AG09309 (cell line): ENCODE measurements at regions not wholly inside any gene's neighbourhood (a gene's known extent, or its start where the extent isn't known, plus 50 kb on each side); places are given as distances from the start of the nearest gene placed in this dataset.

Experiments
- DNase-seq: peaks from one replicate; pipeline ENCODE4 v3.0.0-alpha.2; 2010; ENCODE audit warnings: low read depth
- H3K4me3 ChIP-seq: 2 replicates; pipeline ENCODE4 v1.5.1; 2011; ENCODE audit warnings: mild to moderate bottlenecking, low read depth, low read length, moderate library complexity; ENCODE audit not compliant: control insufficient read depth
- CTCF ChIP-seq: IDR thresholded peaks from 2 replicates; pipeline ENCODE4 v1.5.1; 2011; ENCODE audit warnings: mild to moderate bottlenecking, low read depth, low read length, inconsistent platforms; ENCODE audit not compliant: insufficient read depth, control insufficient read depth; ENCODE audit errors: missing control alignments

- no peak for TF ChIP-seq CTCF
- no peak for DNase-seq
- no peak overlapping the region for H3K4me3 ChIP-seq
These were observed 177.6 kb upstream of the LMNTD1 start for GRCh38 chr12:25730489-25731349.

- no peak for TF ChIP-seq CTCF
- no peak overlapping the region for H3K4me3 ChIP-seq
- DNase-seq: no peak
These were observed 180.5 kb upstream of the LMNTD1 start for GRCh38 chr12:25733541-25733940.

- DNase-seq: no peak
- no peak overlapping the region for H3K4me3 ChIP-seq
- TF ChIP-seq CTCF: no peak
These were observed 181.6 kb upstream of the LMNTD1 start for GRCh38 chr12:25734529-25735180.

- no peak overlapping the region for H3K4me3 ChIP-seq
- no peak for DNase-seq
- no peak for TF ChIP-seq CTCF
These were observed 187.5 kb upstream of the LMNTD1 start for GRCh38 chr12:25740617-25741016.

GRCh38 chr12:25741917-25742316, 188.8 kb upstream of the LMNTD1 start:
- no peak for TF ChIP-seq CTCF

GRCh38 chr12:25743679-25744215, 190.7 kb upstream of the LMNTD1 start:
- no peak for TF ChIP-seq CTCF
- DNase-seq: no peak

More at GRCh38 chr12:25741917-25742316, 188.8 kb upstream of the LMNTD1 start:
- DNase-seq: no peak
- H3K4me3 ChIP-seq: no peak overlapping the region

More at GRCh38 chr12:25743679-25744215, 190.7 kb upstream of the LMNTD1 start:
- no peak overlapping the region for H3K4me3 ChIP-seq
